ENCODE measurements at regions not wholly inside any gene's neighbourhood (a gene's known extent, or its start where the extent isn't known, plus 50 kb on each side); places are given as distances from the start of the nearest gene placed in this dataset.

GRCh38 chr9:82531795-82532194 is 531.1 kb downstream of the RASEF start:
- no peak for TF ChIP-seq CTCF (tag by site-specific recombination; IDR thresholded peaks at IDR 0.05)
- no peak for TF ChIP-seq ZNF596 (tag by site-specific recombination; IDR thresholded peaks at IDR 0.05)
- TF ChIP-seq ZNF768 (tag by site-specific recombination; IDR thresholded peaks at IDR 0.05) = no peak
- no peak for TF ChIP-seq YY1 (tag by site-specific recombination; IDR thresholded peaks at IDR 0.05)
- no peak for TF ChIP-seq ZNF514 (tag by site-specific recombination; IDR thresholded peaks at IDR 0.05)
- TF ChIP-seq ZXDB (tag by site-specific recombination; IDR thresholded peaks at IDR 0.05) = no peak
- TF ChIP-seq ZNF510 (tag by site-specific recombination; IDR thresholded peaks at IDR 0.05; ENCODE audit: insufficient replicate concordance) = no peak
- no peak for TF ChIP-seq ZNF10 (tag by site-specific recombination; IDR thresholded peaks at IDR 0.05)
- TF ChIP-seq ZNF785 (tag by site-specific recombination; IDR thresholded peaks at IDR 0.05) = no peak
